Pancreas (tissue), 10 donors: ENCODE measurements at regions not wholly inside any gene's neighbourhood (a gene's known extent, or its start where the extent isn't known, plus 50 kb on each side); places are given as distances from the start of the nearest gene placed in this dataset.

Experiments
- ATAC-seq, 4 donors: fragments of 200-7000 bp; cut with Tn5 transposase; one replicate each; pipeline versions ENCODE4 v1.8.0 to v1.9.1; 2020; ENCODE audit warnings: mild to moderate bottlenecking in 4 of 4, moderate library complexity in 4 of 4
- DNase-seq, 6 donors: peaks; one replicate each; pipeline ENCODE4 v3.0.0-alpha.2; 2020
- FAIRE-seq: peaks from 2 replicates; lab custom pipeline; 2012; peaks lifted over from hg19 to GRCh38; lab: Jason Lieb, UNC
- H3K27ac ChIP-seq, 4 donors: fragments of 200-600 bp; sonication (generic); 1 replicate in 3 of 4; 2 replicates in 1 of 4; pipeline versions ENCODE4 v1.5.0 to v1.8.0; 2020
- H3K27me3 ChIP-seq, 4 donors: fragments of 200-600 bp; one replicate each; pipeline ENCODE4 v1.8.0; 2021
- H3K36me3 ChIP-seq, 3 donors: fragments of 200-600 bp; sonication (generic) in 1 of 3; one replicate each; pipeline versions ENCODE4 v1.5.0 to v1.8.0; 2020 to 2021
- H3K4me1 ChIP-seq, 3 donors: fragments of 200-600 bp; one replicate each; pipeline ENCODE4 v1.8.0; 2021
- H3K4me3 ChIP-seq, 4 donors: fragments of 200-600 bp; sonication (generic) in 2 of 4; one replicate each; pipeline versions ENCODE4 v1.5.0 to v1.8.0; 2020 to 2021
- H3K9me3 ChIP-seq, 4 donors: fragments of 200-600 bp; one replicate each; pipeline ENCODE4 v1.8.0; 2021
- CTCF ChIP-seq, 4 donors: fragments of 200-600 bp; sonication (generic) in 3 of 4; IDR thresholded peaks; one replicate each; pipeline versions ENCODE4 v1.5.0 to v1.8.0; 2021; ENCODE audit warnings: antibody characterized with exemption in 4 of 4
- WGBS, 2 donors: extraction: QIAGEN DNeasy Blood & Tissue Kit; methylation state at CpG; one replicate each; pipeline ENCODE4 v1.1.7; 2013; 5-methylcytosine and 5-hydroxymethylcytosine counted together
- intact Hi-C, 3 donors: fragments of 100-400 bp; cut with DNase I; formaldehyde crosslinking; loops; one replicate each; pipeline versions ENCODE4 v1.11.1 to v1.14.2; 2022
- donor health status: healthy with polysubstance abuse.
- donor health status: DM: no; HTN: no; CAD: no; lungs with moderate emphysema.
- donor health status: DM: no; HTN: no; CAD: no.
- donor health status: control.
- donor health status: control.
- donor health status: Bipolar disorder and iron deficiency.
- donor health status: DM: yes; HTN: yes; CAD: no.
- donor health status: DM: no; HTN: no; CAD: no.
- donor health status: DM: no; HTN: no; CAD: no.
- donor health status: DM: yes; HTN: yes; CAD: no.

- H3K36me3 ChIP-seq, result no peaks in the 10 kb centered on the region
- intact Hi-C loops, result no loop called here
- ATAC-seq (no peak), FAIRE-seq (no peak), DNase-seq (no peak)
- H3K27me3 ChIP-seq, result peaks cover 0 to 6% (median 0%) of the 10 kb centered on the region in 4 donors
- H3K4me3 ChIP-seq, result no peak overlapping the region
- H3K27ac ChIP-seq, result no peak overlapping the region
- TF ChIP-seq CTCF (IDR thresholded peaks at IDR 0.05), result no peak
- WGBS, 2 donors, result 74 to 86% methylated on average over 7 of the region's 7 CpGs
- H3K9me3 ChIP-seq, result no peaks in the 10 kb centered on the region
- H3K4me1 ChIP-seq, result no peaks in the 10 kb centered on the region
Observed at GRCh38 chr20:58100731-58101356, 127.6 kb downstream of the ANKRD60 start.

- H3K9me3 ChIP-seq, result no peaks in the 10 kb centered on the region
- no peak for TF ChIP-seq CTCF (IDR thresholded peaks at IDR 0.05)
- DNase-seq (no peak), ATAC-seq (no peak), FAIRE-seq (no peak)
- no peaks in the 10 kb centered on the region for H3K36me3 ChIP-seq
- no peak overlapping the region for H3K4me3 ChIP-seq
- 52 to 63% methylated on average over 9 of the region's 9 CpGs for WGBS, 2 donors
- no peaks in the 10 kb centered on the region for H3K4me1 ChIP-seq
- H3K27ac ChIP-seq, result no peak overlapping the region
- intact Hi-C loops, result loop anchor here in 1 of 3 donors (10.0 kb wide), 1 partner anchor 445 kb away; no protein-coding TSS in a partner anchor
- peaks cover 0 to 7% (median 0%) of the 10 kb centered on the region in 4 donors for H3K27me3 ChIP-seq
Observed at GRCh38 chr20:58099956-58100730, 128.3 kb downstream of the ANKRD60 start.

- DNase-seq, result no peak
- H3K27ac ChIP-seq, result no peak overlapping the region
- no peak for FAIRE-seq
- peaks cover 0 to 7% (median 0%) of the 10 kb centered on the region in 4 donors for H3K27me3 ChIP-seq
- H3K36me3 ChIP-seq, result no peaks in the 10 kb centered on the region
- H3K4me1 ChIP-seq, result no peaks in the 10 kb centered on the region
- WGBS, 2 donors, result 64 to 76% methylated on average over 16 of the region's 16 CpGs
- H3K9me3 ChIP-seq, result no peaks in the 10 kb centered on the region
- H3K4me3 ChIP-seq, result no peak overlapping the region
- no peak for ATAC-seq
- intact Hi-C loops, result loop anchor here in 1 of 3 donors (10.0 kb wide), 1 partner anchor 445 kb away; no protein-coding TSS in a partner anchor
- TF ChIP-seq CTCF (IDR thresholded peaks at IDR 0.05), result no peak
Observed at GRCh38 chr20:58099291-58099935, 129.0 kb downstream of the ANKRD60 start.

- FAIRE-seq (no peak), ATAC-seq (no peak), DNase-seq (no peak)
- Histone ChIP-seq H3K9me3 (no peaks in the 10 kb centered on the region), H3K27ac (no peak overlapping the region), H3K27me3 (peaks cover 0 to 7% (median 0%) of the 10 kb centered on the region in 4 donors), H3K4me1 (no peaks in the 10 kb centered on the region), H3K36me3 (no peaks in the 10 kb centered on the region), H3K4me3 (no peak overlapping the region)
- intact Hi-C loops, result loop anchor here in 1 of 3 donors (10.0 kb wide), 1 partner anchor 444 kb away; no protein-coding TSS in a partner anchor
- TF ChIP-seq CTCF (IDR thresholded peaks at IDR 0.05), result no peak
- 47 to 71% methylated on average over 4 of the region's 4 CpGs for WGBS, 2 donors
Observed at GRCh38 chr20:58098571-58098970, 129.9 kb downstream of the ANKRD60 start.
